ENCODE measurements at regions not wholly inside any gene's neighbourhood (a gene's known extent, or its start where the extent isn't known, plus 50 kb on each side); places are given as distances from the start of the nearest gene placed in this dataset.

- Histone ChIP-seq H3K4ac (replicated peaks; ENCODE audit: insufficient read length, low read depth, low read length) (no peak overlapping the region), H4K20me1 (replicated peaks in 1 of 2; ENCODE audit: control insufficient read depth in 1 of 2, insufficient read depth in 2 of 2, low read length in 2 of 2) (no peaks in the 10 kb centered on the region), H2AFZ (ENCODE audit: low read length) (no peak overlapping the region), H3K23me2 (ENCODE audit: low read depth, low read length) (no peaks in the 10 kb centered on the region), H3K9ac (replicated peaks in 1 of 4; ENCODE audit: extremely low read depth in 1 of 4, low read depth in 3 of 4, low read length in 3 of 4) (no peak overlapping the region), H2AK5ac (ENCODE audit: low read depth, low read length) (no peak overlapping the region), H3K23ac (ENCODE audit: insufficient read length) (no peak overlapping the region), H3K9me3 (ENCODE audit: insufficient read depth in 2 of 2, low read depth in 1 of 2, low read length in 1 of 2) (0 out of 4 replicates have a peak, but pooled peaks cover 2% of the 10 kb centered on the region in 2 experiments), H3K27me3 (replicated peaks in 1 of 4; ENCODE audit: control insufficient read depth in 3 of 4, extremely low read depth in 1 of 4, insufficient read depth in 3 of 4, low read length in 3 of 4) (no peaks in the 10 kb centered on the region), H3K18ac (ENCODE audit: extremely low read depth, low read length) (no peak overlapping the region), H4K8ac (ENCODE audit: extremely low read depth, insufficient read depth, low read length) (no peak overlapping the region), H2BK20ac (ENCODE audit: low read length) (no peak overlapping the region), H3K14ac (ENCODE audit: insufficient read length) (no peak overlapping the region), H3K4me3 (ENCODE audit: extremely low read depth in 1 of 4, insufficient read depth in 2 of 4, low read depth in 3 of 4, low read length in 4 of 4) (no peak overlapping the region), H3K79me1 (ENCODE audit: low read depth, low read length) (no peaks in the 10 kb centered on the region), H2BK12ac (ENCODE audit: low read depth, low read length) (no peak overlapping the region), H3K4me1 (replicated peaks in 1 of 4; ENCODE audit: control insufficient read depth in 3 of 4, insufficient read depth in 4 of 4, low read length in 3 of 4) (peaks cover 0 to 2% (median 0%) of the 10 kb centered on the region in 4 experiments; a peak in 1 of 7 replicates), H3K27ac (ENCODE audit: low read depth, low read length) (no peak overlapping the region), H3K56ac (replicated peaks; ENCODE audit: insufficient read length, low read depth, low read length) (no peak overlapping the region), H2BK5ac (ENCODE audit: low read depth, low read length) (no peak overlapping the region), H4K5ac (ENCODE audit: insufficient read length, low read depth, low read length) (no peak overlapping the region), H3K4me2 (ENCODE audit: insufficient read depth in 1 of 2, low read depth in 2 of 2, low read length in 2 of 2) (no peak overlapping the region), H2BK120ac (replicated peaks; ENCODE audit: low read depth, low read length) (no peak overlapping the region), H3K79me2 (ENCODE audit: control insufficient read depth in 1 of 2, insufficient read depth in 2 of 2, low read length in 2 of 2) (no peaks in the 10 kb centered on the region), H2BK15ac (ENCODE audit: low read length) (no peak overlapping the region), H4K91ac (replicated peaks; ENCODE audit: insufficient read length, low read length) (no peak overlapping the region), H3K36me3 (ENCODE audit: control insufficient read depth in 2 of 4, insufficient read depth in 4 of 4, low read length in 3 of 4) (peaks cover 0 to 1% (median 0%) of the 10 kb centered on the region in 4 experiments; a peak in 2 of 8 replicates)
- POLR2A ChIA-PET (ENCODE audit: partially characterized antibody), result no interaction called here
- 93% methylated on average over 5 of the region's 5 CpGs; no CpG with 5 or more reads in 1 of the 2 experiments for WGBS, 2 experiments (ENCODE audit: extremely low coverage in 1 of 2, insufficient coverage in 1 of 2, insufficient read length in 1 of 2, insufficient replicate concordance in 2 of 2, low coverage in 1 of 2, low lambda C conversion rate in 2 of 2, missing lambda C conversion rate in 1 of 2)
- no peak for DNase-seq (ENCODE audit: low read depth in 1 of 2, low spot score in 2 of 2)
- TF ChIP-seq SP1 (IDR thresholded peaks at IDR 0.05; ENCODE audit: low read depth, low read length), result no peak
- CTCF ChIA-PET (ENCODE audit: partially characterized antibody), result interaction anchor here (1.0 kb wide), 1 partner anchor 26 kb away, joined by 4 read pairs; no protein-coding TSS in a partner anchor
- FAIRE-seq, result no peak
These were observed 287.4 kb downstream of the SKIDA1 start for GRCh38 chr10:21238044-21238443.
